Suprapubic skin (tissue), 3 donors: ENCODE measurements at regions not wholly inside any gene's neighbourhood (a gene's known extent, or its start where the extent isn't known, plus 50 kb on each side); places are given as distances from the start of the nearest gene placed in this dataset.

Source experiments
- CTCF ChIP-seq, 2 donors: fragments of 200-600 bp in 1 of 2; fragments of 450-650 bp in 1 of 2; sonication (generic) in 1 of 2; IDR thresholded peaks; one replicate each; pipeline ENCODE4 v1.5.1; 2016 to 2019; ENCODE audit warnings: antibody characterized with exemption in 2 of 2, mild to moderate bottlenecking in 1 of 2, moderate library complexity in 1 of 2
- EP300 ChIP-seq: sonication (generic); formaldehyde crosslinking; IDR thresholded peaks from one replicate; pipeline ENCODE4 v1.6.1; 2017; ENCODE audit warnings: antibody characterized with exemption
- POLR2A ChIP-seq, 2 donors: fragments of 450-650 bp; IDR thresholded peaks; one replicate each; pipeline ENCODE4 v1.6.1; 2017; ENCODE audit warnings: antibody characterized with exemption in 2 of 2, mild to moderate bottlenecking in 2 of 2, moderate library complexity in 2 of 2

- TF ChIP-seq CTCF (IDR thresholded peaks at IDR 0.05), result no peak
- no peak for TF ChIP-seq POLR2A (IDR thresholded peaks at IDR 0.05)
- no peak for TF ChIP-seq EP300
Measured at GRCh38 chr2:34254272-34254878, 655.3 kb upstream of the FAM98A start.
